ENCODE measurements at regions not wholly inside any gene's neighbourhood (a gene's known extent, or its start where the extent isn't known, plus 50 kb on each side); places are given as distances from the start of the nearest gene placed in this dataset.

GRCh38 chr6:105954148-105954547 is 132.0 kb upstream of the PRDM1 start:
- TF ChIP-seq, protein P1, sequence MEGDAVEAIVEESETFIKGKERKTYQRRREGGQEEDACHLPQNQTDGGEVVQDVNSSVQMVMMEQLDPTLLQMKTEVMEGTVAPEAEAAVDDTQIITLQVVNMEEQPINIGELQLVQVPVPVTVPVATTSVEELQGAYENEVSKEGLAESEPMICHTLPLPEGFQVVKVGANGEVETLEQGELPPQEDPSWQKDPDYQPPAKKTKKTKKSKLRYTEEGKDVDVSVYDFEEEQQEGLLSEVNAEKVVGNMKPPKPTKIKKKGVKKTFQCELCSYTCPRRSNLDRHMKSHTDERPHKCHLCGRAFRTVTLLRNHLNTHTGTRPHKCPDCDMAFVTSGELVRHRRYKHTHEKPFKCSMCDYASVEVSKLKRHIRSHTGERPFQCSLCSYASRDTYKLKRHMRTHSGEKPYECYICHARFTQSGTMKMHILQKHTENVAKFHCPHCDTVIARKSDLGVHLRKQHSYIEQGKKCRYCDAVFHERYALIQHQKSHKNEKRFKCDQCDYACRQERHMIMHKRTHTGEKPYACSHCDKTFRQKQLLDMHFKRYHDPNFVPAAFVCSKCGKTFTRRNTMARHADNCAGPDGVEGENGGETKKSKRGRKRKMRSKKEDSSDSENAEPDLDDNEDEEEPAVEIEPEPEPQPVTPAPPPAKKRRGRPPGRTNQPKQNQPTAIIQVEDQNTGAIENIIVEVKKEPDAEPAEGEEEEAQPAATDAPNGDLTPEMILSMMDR (IDR thresholded peaks at IDR 0.05), result no peak
- no peak for TF ChIP-seq POLR2A (IDR thresholded peaks at IDR 0.05)

Data from testis (tissue), 2 donors.